GM21737 (cell line): ENCODE measurements at regions not wholly inside any gene's neighbourhood (a gene's known extent, or its start where the extent isn't known, plus 50 kb on each side); places are given as distances from the start of the nearest gene placed in this dataset.

Experiments
- ATAC-seq: cut with Tn5 transposase; IDR thresholded peaks from one replicate; pipeline ENCODE4 v1.9.1; 2021; ENCODE audit warnings: mild to moderate bottlenecking, moderate library complexity; ENCODE audit not compliant: unreplicated experiment

DNA sequence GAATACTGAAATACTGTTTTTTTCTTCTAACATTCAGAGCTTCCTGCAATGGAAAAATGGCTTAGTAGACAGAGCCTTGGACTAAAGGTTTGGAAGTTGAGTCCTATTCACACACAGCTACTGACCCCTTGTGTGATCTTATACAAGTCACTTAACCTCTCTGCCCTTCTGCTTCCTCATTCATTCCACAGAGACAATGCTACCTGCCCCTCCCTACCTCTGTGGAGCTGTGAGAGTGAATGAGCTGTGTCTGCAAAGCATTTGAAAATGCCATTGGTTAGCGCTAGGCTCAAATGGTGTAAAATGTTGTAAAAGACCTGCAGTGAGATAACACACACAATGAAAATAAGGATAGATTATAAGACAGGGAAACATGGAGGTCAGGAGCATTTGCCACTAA is 214.4 kb downstream of the BARHL2 start:
- no peak for ATAC-seq

DNA sequence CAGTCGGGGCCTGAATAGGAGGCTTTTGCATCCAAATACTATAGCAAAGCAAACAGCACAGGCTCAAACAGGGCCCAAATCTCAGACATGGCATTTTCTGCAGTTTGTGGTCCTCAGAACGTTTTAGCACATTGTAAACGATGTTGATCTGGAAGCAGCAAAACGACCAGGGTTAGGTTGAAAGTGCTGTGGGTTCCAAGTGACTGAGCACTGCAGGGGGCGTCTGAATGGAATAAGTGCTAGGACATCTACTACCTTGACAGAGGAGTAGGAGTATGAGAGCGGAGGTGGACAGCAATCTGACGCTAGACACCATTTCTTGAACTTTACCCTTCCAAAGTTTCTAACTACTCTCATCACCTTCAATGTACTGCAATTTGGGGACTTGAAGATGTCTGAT is 214.9 kb downstream of the BARHL2 start:
- ATAC-seq, result no peak

DNA sequence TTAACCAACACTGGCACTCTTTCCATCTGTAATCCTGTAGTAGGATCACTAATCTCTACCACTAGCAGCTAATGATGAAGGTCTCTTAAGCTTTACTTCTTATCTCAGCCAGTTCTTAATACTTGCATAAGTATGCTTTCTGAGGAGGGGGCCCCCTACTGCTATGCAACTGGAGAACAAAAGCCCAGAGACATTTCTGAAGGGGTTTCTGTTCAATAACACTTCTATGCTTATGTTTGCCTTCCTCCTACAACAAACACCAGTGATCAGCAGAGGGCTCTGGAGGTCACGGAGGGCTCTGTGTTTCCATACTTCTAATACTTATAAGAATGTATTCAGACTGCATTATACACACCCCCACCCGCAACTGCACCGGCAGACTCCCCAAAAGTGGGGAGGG is 215.8 kb downstream of the BARHL2 start:
- no peak for ATAC-seq

DNA sequence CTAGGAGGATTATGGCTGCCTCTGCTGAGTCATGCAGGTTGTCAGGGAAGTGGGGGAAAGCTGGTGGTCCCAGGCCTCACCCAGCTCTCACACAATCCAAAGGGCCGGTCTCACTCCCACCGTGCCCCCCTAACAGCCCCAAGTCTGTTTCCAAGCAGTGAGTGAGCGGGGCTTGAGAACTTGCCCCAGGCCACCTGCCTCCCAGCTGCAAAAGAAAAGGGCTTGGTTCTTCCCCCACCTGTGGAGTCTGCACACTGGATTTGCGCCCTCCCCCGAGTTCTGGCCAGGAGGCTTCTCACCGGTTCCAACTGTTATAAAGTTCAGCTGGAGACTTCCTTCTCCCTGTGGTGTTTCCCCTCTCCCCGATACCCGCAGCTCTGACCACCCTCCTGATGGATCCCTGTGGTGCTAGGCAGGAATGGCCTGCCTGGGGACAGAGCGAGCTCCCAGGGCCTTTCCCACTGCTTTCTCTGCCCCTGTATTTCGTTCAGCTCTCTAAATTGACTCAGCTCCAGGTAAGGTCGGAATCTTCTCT is 222.3 kb downstream of the BARHL2 start:
- no peak for ATAC-seq

DNA sequence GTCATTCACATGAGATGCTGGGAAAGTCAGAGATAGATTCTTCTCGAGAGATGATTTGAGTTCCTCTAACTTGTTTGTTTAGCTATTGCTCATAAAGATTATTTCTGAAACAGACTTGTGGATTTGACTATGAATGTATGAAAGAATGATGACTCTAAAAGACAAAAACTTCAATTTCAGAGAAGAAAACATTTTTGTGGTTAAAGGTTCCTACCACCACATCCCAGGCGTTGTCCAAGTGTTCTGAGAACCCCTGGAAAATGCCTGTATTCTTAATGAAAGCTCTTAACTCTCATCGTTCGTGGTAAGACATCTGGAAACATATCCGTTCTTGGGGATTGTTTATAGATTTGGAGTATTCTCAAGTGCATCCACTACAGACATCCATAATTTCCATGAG is 228.7 kb downstream of the BARHL2 start:
- ATAC-seq, result no peak

DNA sequence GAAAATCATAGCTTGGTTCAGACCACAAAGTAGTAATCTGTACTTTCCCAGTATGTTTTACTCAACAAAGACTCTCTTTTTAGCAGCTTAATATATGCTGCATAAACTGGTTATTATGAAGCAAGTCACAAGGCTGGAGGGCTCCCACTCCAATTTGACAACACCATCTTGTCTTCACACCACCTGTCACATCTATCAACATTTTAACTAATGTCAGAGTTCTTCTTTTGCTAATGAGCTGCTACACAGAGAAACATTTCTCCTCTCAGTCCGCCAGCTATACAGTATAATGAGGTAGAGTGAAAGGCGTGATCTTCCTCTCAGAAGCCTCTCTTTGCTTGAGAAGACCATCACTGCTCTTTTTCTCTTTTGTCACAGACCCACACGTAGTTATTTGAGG is 230.1 kb downstream of the BARHL2 start:
- no peak for ATAC-seq

DNA sequence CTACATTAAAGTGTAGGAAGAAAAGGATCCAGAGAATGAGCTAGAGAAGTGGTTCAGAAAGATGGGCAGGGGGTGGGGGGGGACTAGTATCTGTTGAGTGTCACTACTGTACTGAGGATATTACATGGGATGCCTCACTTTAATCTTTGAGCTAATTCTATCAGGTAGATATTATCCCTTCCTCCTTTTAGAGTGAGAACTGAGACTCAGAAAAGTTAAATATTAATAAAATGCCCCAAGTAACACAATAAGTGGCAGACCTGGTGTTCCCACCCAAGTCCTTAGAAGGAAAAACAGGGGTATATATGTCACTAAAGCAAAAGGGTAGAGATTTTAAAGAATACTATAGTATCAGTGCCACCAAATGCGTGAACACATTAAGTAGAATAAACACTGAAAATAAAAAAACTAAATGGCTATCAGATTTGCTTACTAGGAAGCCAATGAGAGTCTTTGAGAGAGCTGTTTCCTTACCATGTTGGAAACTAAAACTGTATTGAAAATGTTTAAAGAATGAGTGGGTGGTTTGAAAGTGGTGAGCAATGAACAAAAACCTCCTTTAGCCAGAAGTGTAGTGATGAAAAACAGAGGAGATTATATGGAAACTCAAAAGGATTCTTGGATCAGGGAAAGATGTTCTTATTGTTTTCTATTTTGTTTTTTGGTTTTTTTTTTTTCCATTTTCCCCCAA is 230.8 kb downstream of the BARHL2 start:
- ATAC-seq, result no peak

DNA sequence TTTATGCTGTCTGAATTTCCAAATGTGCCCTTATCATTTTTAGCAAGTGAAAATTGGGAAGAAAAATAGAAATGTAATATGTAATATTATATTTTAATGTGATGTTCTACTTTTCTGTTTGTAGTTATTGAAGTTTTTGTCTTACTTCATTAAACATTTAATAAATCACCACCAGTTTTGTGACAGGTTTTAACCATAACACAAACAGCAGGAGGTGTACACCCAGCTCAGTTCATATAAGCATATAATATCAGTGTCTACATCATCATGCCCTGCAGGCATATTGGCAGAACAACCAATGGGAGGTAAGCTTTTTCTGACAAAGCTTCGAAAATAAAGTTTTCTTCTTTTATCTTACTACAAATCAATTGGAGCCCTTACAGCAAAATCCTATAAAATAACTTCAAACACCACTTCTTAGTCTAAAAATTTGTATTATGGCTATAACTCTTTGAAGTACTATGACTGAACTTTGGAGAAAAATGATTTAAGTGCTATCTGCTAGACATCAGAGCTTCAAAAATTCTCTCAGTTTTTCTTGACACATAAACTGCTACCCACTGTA is 236.7 kb downstream of the BARHL2 start:
- no peak for ATAC-seq

DNA sequence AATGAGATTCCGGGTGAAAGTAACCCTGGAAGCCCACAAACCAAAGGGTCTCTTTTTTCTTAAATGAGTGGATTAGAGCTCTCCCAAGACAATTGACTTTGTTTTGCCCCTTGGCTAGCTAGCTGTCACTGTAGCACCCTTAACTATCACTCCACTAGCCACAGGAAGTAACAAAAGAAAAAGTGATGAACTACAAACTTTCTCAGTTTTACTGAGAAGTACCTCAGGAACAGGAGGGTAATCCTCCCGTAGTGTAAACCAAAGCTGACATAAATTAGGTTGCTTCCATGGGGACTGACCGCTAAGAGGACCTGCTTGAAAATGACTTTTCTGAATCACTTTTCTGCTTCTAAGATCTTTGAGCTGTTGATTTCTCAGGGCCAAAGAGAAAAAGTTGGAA is 240.1 kb downstream of the BARHL2 start:
- ATAC-seq, result no peak

DNA sequence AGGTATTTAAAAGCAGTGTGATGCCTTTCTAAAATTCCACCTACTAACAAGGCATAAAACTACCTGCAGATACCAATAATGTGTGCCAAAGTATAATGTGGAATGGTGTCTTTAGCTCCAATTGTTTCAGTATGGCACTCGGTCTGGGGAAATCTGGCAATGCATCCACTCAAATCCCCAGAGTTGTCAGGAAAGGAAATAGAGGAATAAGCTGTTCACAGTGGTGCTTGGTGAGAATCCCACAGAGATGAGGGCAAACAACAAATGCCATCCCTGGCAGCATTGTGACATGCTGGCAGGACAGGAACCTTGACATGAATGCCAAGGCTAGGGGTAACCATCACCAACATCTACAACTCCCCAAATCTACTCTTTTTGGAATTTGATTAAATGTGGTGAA is 240.7 kb downstream of the BARHL2 start:
- no peak for ATAC-seq

DNA sequence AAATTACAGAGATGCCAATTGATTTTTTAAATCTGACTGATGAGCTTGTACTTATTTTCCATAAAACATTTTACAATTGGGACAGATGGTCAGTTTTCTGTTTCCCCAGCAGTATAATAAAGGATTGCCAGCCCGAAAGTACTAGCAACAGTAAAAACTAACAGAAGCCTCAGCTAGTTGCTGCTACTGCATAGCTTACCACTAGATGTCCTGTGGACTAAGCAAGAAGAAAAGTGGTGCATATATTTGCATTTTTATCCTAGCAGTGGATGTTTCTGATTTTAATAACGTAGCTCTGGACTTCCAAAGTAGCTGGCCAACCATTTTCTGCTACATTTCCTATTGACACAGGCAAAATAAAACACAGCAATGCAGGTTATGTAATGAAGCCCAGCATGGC is 241.5 kb downstream of the BARHL2 start:
- no peak for ATAC-seq

DNA sequence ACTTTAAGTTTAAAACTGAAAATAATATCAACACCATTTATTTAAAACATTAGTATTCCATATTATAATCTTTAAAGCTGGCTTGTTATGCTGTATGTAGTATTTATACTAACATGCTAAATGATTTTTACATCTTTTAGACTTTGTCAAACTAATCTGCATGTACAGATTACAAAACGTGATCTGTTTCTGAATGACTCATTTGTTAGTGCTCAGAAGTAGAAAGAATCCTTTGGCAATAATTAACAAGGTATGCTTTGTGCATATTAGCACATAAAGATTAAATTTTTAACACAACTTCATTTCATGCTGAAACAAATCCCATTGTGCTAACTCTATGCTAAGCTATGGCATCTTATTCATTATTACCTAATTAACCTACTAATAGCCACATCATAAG is 242.4 kb downstream of the BARHL2 start:
- no peak for ATAC-seq

DNA sequence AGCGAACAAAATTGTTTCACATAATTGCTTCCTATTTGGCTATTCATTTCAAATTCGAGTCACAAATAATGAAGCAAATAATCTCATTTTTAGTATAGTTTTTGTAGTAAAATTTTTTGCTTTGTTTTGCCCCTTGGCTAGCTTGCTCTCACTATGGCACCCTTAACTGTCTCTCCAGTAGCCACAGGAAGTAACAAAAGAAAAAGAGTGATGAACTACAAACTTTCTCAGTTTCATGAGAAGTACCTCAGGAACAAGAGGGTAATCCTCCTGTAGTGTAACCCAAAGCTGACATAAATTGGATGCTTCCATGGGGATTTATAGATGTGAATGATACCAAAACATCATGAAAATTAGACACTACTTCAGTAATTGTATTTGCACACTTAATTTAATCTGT is 242.9 kb downstream of the BARHL2 start:
- no peak for ATAC-seq

DNA sequence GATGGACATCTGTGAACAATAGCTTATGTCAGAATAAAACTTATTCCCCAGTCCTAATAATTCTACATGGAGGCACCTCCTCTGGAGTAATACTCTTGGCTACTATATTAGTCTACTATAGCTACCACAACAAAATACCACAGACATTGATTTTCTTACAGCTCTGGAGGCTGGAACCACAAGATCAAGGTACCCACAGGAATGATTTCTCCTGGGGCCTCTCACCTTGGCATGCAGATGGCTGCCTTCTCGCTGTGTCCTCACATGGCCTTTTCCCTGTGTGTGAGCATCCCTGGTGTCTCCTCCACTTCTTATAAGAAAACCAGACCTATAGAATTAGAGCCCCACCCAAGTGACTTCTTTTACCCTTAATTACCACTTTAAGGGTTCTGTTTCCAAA is 244.3 kb downstream of the BARHL2 start:
- no peak for ATAC-seq

DNA sequence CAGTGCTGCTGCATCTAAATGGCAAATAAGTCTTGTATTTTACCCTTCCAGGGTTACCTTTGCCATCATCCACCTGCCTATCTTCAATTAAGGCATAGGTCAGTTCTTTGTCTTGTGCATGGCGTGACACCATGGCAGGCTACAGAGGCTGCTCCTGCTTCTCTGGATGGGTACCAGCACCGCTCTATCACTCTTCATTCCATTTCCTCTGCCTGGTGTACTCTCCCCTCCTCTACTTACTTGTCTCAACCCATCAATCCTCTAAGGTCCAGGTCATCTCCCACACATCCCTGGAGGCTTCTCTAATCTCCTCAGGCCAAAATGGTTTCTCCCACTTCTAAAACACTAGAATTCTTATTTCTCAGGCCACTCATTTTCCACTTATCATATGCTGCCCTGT is 257.5 kb downstream of the BARHL2 start:
- no peak for ATAC-seq

DNA sequence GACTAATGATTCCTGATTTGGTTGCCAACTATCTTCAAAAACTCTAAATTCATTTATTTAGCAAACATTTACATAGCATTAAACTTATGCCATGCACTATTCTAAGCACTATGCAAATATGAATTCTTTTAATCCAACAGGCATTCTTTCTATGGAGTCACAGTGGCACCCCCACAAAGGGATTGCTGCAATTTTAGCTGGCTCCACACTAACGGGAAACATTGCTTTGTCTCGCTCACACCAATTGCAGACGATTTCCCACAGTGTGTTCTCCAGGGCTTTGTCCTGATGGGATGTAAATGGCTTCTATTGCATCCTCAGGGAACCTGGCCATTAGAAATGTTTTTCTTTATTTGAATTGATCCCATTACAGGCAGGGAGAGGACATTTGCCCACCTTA is 259.1 kb downstream of the BARHL2 start:
- no peak for ATAC-seq

DNA sequence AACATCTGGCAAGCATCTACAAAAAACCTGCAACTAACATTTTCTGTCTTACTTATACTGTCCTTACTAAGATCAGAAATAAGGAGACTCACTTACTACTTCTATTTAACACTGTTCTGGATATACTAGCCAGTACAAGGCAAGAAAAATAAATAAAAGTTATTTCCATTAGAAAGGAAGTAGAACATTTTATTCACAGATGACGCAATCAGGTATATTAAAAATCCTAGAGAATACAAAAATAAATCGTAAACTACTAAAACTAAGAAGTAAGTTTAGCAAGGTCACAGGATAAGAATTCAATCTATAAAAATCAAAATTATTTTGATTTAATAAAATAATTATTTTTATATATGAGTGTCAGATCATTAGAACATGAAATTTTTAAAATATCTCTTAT is 264.6 kb downstream of the BARHL2 start:
- no peak for ATAC-seq

DNA sequence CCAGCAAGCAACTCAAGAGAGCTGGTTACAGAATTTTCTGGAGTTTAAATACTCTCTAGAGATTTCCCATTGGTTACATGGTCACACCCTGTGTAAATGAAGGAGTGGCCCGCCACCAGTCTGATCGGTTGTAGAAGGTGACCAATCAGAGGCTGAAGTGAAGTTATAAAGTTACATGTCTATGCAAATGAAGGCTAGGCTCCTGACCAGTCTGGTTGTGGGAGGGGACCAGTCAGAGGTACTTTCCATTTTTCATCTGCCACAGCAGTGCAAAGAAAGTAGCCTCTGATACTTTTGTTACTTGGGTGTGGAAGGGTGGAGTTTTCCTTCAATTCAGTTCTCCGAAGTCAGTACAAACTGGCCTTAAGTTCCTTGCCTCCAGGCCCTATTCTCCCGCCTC is 273.7 kb downstream of the BARHL2 start:
- ATAC-seq, result no peak

DNA sequence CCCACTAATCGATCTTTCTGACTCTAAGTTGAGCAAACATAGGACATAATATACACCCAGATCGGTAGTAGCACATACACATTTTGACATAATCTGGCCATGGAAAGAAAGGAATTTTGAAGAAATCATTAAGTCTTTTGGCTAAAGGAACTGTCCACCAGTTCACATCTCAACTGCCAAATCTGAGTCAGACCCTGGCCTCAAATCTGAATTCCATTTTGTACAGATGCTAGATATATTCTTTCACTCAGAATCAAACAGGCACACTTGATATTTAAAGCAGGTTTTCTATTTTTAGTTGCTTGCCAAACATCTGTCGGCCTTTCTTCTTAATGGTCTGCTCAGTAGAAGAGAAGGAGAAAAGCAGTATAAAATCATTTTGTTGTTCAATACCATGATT is 281.8 kb downstream of the BARHL2 start:
- ATAC-seq, result no peak

DNA sequence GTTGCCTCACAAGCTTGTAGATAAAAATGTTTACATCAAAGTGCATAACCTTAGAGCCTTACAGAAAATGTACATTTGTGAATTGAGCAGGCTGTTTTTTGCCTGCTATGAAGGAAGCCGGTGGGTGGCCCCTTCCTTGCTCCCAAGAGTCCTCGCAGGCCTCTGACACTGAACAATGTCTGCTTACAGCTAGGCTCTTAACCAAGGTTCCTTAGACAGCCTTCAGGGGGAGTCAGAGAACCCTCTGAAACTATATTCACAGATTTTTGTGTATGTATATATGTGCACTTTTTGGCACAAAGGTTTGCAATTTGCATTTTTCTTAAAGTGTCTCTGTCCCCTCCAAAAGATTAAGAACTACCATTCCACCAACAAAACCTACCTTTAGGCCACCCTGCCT is 282.6 kb downstream of the BARHL2 start:
- ATAC-seq, result no peak

DNA sequence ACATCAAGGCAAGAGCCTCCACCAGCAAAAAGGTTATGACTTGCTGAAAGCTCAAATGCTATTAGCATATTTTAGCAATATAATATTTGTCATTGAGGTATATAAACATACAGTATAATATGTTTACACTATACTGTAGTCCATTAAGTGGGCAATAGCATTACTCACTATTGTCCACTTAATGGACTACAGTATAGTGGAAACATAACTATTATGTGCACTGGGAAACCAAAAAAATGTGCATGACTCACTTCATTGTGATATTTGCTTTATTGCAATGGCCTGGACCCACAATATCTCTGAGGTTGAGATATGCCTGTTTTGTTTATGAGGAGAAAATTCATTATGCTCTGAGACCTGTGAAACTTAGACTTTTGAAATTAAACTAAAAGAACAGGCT is 300.0 kb downstream of the BARHL2 start:
- no peak for ATAC-seq

DNA sequence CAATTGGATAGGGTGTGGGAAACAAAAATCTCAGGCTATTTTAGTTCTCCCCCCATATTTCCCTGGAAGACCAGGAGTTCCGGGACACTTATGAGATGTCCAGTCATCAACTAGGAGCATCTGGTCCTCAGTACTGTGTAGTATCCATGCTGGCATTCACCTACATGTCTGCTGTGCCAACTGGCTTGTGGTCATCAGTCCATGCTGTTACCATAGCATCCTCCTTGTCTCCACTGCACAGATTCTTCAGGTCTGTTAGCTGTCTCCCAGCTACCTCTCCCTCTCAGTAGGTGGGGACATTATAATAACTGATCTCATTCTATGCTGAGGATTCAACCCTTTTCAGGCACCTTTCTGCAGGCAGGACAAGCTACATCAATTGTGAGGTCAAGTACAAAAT is 302.9 kb downstream of the BARHL2 start:
- no peak for ATAC-seq

DNA sequence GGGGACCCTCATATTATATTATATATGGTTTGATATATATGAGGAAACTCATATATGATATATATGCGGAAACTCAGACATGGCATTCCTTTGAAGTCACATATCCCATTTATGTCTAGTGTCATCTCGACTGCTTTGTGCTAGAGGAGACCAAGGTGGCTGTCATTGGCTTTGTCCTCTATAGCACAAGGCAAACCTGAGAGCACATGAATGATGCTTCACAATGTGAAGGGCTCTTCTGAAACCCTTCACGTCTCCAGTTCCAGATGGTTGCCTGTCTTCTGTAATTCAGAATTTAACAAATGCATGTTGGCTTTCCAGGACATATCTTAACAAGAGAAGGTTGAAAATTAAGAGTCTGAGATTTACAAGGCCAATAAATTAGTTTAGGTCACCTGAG is 303.6 kb downstream of the BARHL2 start:
- ATAC-seq, result no peak
